ENCODE measurements at regions not wholly inside any gene's neighbourhood (a gene's known extent, or its start where the extent isn't known, plus 50 kb on each side); places are given as distances from the start of the nearest gene placed in this dataset.

- TF ChIP-seq CTCF (conservative IDR thresholded peaks at IDR 0.05; ENCODE audit: low read depth, low read length) = no peak
- no peak for DNase-seq (ENCODE audit: low read depth)
Measured at GRCh38 chr12:91833780-91834359, 311.8 kb downstream of the BTG1 start.

GRCh38 chr12:91825999-91826398, 319.6 kb downstream of the BTG1 start:
- no peak for TF ChIP-seq CTCF (conservative IDR thresholded peaks at IDR 0.05; ENCODE audit: low read depth, low read length)
- DNase-seq (ENCODE audit: low read depth) = no peak
- no peak overlapping the region for H3K4me3 ChIP-seq (ENCODE audit: low read depth, low read length)

More at GRCh38 chr12:91833780-91834359, 311.8 kb downstream of the BTG1 start:
- H3K4me3 ChIP-seq (ENCODE audit: low read depth, low read length) = no peak overlapping the region

- no peak for TF ChIP-seq CTCF (conservative IDR thresholded peaks at IDR 0.05; ENCODE audit: low read depth, low read length)
- DNase-seq (ENCODE audit: low read depth) = no peak
- no peak overlapping the region for H3K4me3 ChIP-seq (ENCODE audit: low read depth, low read length)
Measured at GRCh38 chr12:91824991-91825390, 320.7 kb downstream of the BTG1 start.

- no peak for TF ChIP-seq CTCF (conservative IDR thresholded peaks at IDR 0.05; ENCODE audit: low read depth, low read length)
- H3K4me3 ChIP-seq (ENCODE audit: low read depth, low read length) = no peak overlapping the region
- DNase-seq (ENCODE audit: low read depth) = no peak
Measured at GRCh38 chr12:91819132-91819447, 326.6 kb downstream of the BTG1 start.

GRCh38 chr12:91818227-91819131, 327.2 kb downstream of the BTG1 start:
- no peak for DNase-seq (ENCODE audit: low read depth)
- TF ChIP-seq CTCF (conservative IDR thresholded peaks at IDR 0.05; ENCODE audit: low read depth, low read length) = no peak
- H3K4me3 ChIP-seq (ENCODE audit: low read depth, low read length) = no peak overlapping the region

- DNase-seq (ENCODE audit: low read depth) = peak; percentile 9
- TF ChIP-seq CTCF (conservative IDR thresholded peaks at IDR 0.05; ENCODE audit: low read depth, low read length) = no peak
- H3K4me3 ChIP-seq (ENCODE audit: low read depth, low read length) = no peak overlapping the region
Measured at GRCh38 chr12:91817517-91817916, 328.1 kb downstream of the BTG1 start.

- no peak for DNase-seq (ENCODE audit: low read depth)
- TF ChIP-seq CTCF (conservative IDR thresholded peaks at IDR 0.05; ENCODE audit: low read depth, low read length) = no peak
- no peak overlapping the region for H3K4me3 ChIP-seq (ENCODE audit: low read depth, low read length)
Measured at GRCh38 chr12:91813701-91814100, 331.9 kb downstream of the BTG1 start.

Data from choroid plexus epithelial cell (primary cell).